GM11168 (cell line): ENCODE measurements at regions not wholly inside any gene's neighbourhood (a gene's known extent, or its start where the extent isn't known, plus 50 kb on each side); places are given as distances from the start of the nearest gene placed in this dataset.
"Not testable (repeated sequence)": the region's sequence is repeated elsewhere in the genome, so short reads cannot be mapped to it uniquely, and the experiment has no call there.

Experiments used
- in situ Hi-C: fragments of 300-500 bp; cut with MboI; formaldehyde crosslinking; loops from one replicate; pipeline ENCODE4 v1.12.0; 2022; ENCODE audit warnings: low sequenced_read_pairs; ENCODE audit not compliant: unreplicated experiment

DNA sequence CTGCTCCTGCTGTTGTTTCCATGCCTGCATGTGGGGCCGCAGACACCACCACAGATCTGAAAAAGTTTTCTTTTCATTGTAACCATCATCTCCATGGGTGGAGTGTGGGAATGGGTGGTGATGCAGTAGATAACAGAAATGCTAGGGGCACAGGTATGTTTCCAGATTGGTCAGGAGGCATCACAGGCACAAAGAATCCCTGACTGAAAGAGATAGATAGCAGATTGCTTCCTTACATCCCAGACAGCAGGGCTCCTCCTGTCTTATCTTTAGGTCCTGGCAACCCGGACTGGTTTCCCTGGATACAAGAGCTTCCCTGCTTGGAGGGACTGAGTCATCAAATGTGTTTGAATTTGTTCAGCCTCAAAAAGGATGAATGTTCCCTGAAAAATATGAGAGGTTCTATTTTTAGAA is 1937.6 kb downstream of the PCDH9 start:
- in situ Hi-C loops: no loop called here

DNA sequence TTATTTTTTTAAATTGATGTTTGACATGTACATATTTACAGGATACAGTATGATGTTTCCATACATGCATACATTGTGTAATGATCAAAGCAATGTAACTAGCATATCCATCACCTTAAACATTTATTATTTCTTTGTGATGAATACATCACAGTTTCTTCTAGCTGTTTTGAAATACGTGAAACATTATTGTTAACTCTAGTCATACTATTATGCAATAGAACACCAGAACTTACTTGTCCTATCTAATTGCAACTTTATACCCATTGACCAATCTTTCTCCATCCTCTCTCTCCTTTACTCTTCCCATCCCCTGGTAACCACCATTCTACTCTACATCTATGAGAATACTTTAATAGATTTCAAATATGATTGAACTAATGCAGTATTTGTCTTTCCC is 1942.7 kb downstream of the PCDH9 start:
- in situ Hi-C loops: no loop called here

DNA sequence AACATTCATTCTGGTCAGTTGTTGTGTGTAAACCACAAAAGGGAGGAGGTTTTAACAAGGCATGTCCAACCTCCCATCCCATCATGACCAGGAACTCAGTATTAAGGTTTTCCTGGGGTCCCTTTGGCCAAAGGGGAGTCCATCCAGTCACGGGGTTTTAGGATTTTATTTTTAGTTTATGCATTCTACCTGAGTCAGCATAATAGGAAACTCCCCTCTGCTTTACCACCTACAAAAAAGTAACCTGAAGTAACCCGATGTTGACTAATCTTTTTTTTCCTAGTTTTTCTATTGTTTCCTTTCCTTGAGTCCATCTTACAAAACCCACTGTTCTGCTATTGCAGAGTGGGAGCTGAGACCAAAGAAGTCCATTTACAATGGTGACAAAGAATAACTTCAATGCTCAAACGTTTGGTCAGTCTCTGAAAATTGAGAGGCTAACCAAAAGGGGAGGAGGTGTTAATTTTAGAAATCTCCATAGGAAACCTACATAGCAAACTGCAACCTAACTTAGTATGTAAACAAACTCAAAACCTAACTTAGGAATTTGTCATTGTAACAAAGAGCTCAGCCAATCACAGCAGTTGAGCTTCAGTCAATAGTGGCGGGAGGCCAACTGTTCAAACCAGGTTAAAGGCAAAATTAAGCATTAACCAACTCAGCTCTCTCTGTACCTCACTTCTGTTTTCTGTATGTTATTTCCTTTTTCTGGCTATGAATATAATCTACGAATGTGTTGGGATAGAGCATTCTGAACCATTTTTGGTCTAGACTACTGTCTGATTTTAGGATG is 1954.1 kb downstream of the PCDH9 start:
- in situ Hi-C loops: no loop called here

DNA sequence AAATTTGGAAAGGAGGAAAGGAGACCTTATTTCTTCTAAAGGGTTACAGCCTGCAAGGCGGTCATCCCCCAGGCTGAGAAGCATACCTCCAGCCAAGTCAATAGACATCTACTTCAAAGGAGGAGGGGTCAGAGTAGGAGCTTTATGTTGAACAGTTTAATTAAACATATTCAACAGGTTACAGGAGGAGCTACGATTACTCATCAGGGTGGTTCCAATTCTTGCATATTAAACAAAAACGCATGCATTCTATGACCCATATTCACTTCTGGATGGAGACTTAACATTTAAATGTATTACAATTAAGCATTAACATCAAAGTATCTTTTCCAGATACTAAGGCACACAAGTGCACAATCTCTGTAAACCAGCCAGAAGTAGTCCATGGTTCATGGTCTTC is 1955.0 kb downstream of the PCDH9 start:
- in situ Hi-C loops: no loop called here

DNA sequence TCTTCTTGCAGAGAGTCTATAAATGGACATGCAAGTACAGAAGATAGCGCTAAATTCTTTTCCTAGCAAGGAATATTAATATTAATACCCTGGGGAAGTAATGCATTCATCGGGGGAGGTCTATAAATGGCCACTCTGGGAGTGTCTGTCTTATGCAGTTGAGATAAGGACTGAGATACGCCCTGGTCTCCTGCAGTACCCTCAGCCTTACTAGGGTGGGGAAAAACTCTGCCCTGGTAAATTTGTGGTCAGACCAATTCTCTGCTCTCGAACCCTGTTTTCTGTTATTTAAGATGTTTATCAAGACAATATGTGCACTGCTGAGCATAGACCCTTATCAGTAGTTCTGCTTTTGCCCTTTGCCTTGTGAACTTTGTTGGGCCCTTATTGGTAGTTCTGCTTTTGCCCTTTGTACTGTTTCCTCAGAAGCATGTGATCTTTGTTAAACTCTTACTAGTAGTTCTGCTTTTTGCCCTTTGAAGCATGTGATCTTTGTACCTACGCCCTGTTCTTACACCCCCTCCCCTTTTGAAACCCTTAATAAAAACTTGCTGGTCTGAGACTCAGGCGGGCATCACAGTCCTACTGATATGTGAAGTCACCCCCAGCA is 1956.2 kb downstream of the PCDH9 start:
- in situ Hi-C loops: not testable (repeated sequence)

DNA sequence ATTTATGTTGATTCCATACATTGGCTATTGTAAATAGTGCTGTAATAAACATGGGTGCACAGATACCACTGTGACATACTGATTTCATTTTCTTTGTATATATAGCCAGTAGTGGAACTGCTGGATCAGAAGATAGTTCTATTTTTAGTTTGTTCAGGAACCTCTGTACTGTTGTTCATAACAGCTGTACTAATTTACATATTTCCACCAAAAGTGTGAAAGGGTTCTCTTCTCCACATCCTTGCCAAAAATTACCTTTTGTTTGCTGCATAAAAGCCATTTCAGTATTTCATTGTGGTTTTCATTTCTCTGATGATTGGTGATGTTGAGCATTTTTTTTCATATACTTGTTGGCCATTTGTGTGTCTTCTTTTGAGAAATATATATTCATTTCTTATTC is 1962.1 kb downstream of the PCDH9 start:
- in situ Hi-C loops: loop anchor here (10.0 kb wide), 1 partner anchor 547 kb away; no protein-coding TSS in a partner anchor

GRCh38 chr13:65265988-65266387 is 1964.1 kb downstream of the PCDH9 start:
- in situ Hi-C loops: loop anchor here (10.0 kb wide), 1 partner anchor 549 kb away; no protein-coding TSS in a partner anchor

GRCh38 chr13:65264066-65264465 is 1966.1 kb downstream of the PCDH9 start:
- in situ Hi-C loops: loop anchor here (10.0 kb wide), 1 partner anchor 551 kb away; no protein-coding TSS in a partner anchor

DNA sequence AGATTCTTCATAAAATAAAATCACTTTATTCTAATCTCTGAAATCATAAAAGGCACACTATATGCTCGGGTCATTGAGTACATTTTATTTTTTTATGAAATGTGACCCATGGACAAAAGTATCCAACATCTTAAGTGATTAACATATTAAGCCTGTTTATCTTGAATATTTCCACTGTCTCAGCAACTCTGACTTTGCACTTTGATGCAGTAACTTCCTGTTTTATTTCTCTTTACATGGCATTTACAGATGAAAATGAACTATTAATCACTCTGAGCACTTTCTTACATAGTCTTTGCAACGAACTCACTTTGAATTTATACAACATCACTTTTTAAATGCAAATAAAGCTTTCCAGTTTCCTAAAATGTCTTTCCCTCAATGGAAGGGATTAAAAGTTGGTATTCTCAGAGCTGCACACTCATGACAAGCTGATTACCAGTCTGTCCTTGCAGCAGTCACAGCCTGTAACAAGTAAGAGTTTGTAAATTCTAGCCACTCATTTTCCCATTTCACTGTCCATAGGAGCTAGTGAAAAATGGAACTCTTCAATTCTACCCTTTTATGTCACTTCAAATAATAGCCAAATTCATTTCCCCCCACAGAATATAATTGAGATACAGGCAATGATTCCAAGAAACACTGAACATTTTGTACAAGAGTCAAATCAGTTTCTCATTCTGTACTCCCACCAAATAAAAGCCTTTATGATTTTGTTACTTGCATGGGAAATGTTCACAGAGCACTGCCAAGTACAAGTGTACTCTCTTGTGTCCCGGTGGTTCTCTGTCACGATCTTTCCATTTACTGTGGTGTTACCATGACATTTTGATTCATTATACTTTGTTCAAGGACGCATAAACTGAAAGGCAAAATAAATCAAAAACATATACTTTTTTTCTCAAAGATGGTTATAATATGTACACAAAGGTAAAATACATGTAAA is 1968.9 kb downstream of the PCDH9 start:
- in situ Hi-C loops: loop anchor here (10.0 kb wide), 1 partner anchor 554 kb away; no protein-coding TSS in a partner anchor

GRCh38 chr13:65240773-65241172 is 1989.4 kb downstream of the PCDH9 start:
- in situ Hi-C loops: no loop called here

GRCh38 chr13:65236841-65237418 is 1993.2 kb downstream of the PCDH9 start:
- in situ Hi-C loops: no loop called here

DNA sequence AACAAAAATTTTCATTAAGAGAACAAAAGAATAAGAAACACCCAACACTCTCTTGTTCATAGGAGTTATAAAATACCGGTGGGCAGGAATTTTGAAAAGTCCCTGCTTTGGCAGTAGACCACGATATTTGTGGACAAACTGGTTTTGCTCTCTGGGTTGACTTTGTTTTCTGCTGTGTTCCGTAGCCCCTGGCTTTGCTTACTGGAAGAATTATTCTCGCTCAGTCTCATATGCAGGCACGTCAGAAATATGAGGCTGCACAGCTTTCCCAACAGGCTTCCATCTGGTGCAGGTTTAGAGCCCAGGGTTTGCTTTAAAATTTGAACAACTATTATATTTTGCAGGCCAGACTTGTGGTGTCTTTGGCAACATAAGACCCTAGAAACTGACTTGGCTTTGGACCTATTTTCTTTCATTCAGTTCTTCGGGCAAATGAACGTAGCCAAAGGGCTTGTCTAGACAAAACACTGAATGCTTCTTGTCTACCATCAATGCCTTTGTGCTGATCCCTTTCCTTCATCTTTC is 2012.6 kb downstream of the PCDH9 start:
- in situ Hi-C loops: no loop called here

GRCh38 chr13:65202845-65203244 is 2027.3 kb downstream of the PCDH9 start:
- in situ Hi-C loops: not testable (repeated sequence)

- in situ Hi-C loops: no loop called here
Observed at GRCh38 chr13:65188721-65189120, 2041.4 kb downstream of the PCDH9 start.

GRCh38 chr13:65168026-65168425 is 2062.1 kb downstream of the PCDH9 start:
- in situ Hi-C loops: no loop called here

DNA sequence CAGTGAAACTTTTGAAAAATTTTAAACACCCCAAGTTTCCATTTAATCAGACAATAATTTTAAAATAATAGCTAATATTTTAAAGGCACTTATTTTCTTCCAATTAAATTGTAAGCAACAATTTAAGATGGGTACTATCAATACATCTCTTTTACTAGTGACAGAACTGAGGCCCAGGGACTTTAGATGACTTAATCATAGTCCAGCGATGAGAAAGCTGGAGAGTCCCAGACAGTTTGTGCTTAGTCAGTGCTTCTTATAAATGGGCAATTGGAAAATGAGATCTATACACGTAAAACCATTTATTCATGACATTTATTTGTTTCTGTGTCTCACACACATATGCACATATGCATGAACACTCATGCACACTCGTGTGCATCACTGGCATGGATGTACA is 2063.5 kb downstream of the PCDH9 start:
- in situ Hi-C loops: no loop called here

GRCh38 chr13:65159803-65160202 is 2070.3 kb downstream of the PCDH9 start:
- in situ Hi-C loops: no loop called here

GRCh38 chr13:65155861-65156260 is 2074.3 kb downstream of the PCDH9 start:
- in situ Hi-C loops: no loop called here

DNA sequence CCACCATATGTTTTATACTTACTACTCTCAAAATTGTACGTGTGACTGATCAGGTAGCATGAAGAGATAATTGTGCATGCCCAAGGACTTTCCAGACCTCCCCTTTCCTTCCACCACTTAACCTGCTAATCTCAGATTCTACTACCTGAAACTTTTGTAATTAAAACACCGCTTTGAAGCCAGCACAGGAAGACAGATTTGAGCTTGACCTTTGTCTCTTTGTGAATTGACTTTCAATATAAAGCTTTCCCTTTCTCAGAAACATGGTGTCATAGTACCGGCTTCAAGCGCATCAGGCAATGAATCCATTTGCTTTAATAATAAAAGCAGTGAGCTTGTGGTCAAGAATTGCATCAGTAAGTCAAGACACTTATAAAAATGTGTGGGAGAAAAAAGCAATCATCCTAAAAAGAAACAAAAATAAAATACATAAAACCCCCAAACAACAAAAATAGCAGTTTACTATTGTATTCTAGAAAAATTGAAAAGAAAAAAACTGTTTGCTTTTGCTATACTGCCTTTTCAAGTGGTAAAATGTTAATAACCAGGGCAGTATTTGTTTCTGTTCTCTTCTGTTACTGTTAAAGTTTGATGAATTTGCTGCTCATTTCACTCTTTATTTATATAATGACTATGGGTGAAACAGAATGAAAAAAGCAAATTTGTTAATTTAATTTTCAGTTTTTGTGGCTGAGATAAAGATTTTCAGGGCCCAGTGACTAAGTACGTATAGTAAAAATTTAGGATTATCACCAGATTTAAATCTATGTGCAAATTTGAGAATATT is 2075.3 kb downstream of the PCDH9 start:
- in situ Hi-C loops: no loop called here
